Endodermal cell (in vitro differentiated cells): ENCODE measurements at regions not wholly inside any gene's neighbourhood (a gene's known extent, or its start where the extent isn't known, plus 50 kb on each side); places are given as distances from the start of the nearest gene placed in this dataset.

Source experiments
- DNase-seq: peaks from one replicate; pipeline ENCODE4 v3.0.0-alpha.2; 2017
- H3K27ac ChIP-seq: 2 replicates; pipeline ENCODE4 v1.5.1; 2013; ENCODE audit warnings: mild to moderate bottlenecking, low read depth, low read length, moderate library complexity
- H3K27me3 ChIP-seq: 2 replicates; pipeline ENCODE4 v1.6.1; 2013; ENCODE audit warnings: mild to moderate bottlenecking, low read length, moderate library complexity; ENCODE audit not compliant: insufficient read depth, control insufficient read depth, poor library complexity, severe bottlenecking
- H3K36me3 ChIP-seq: 2 replicates; pipeline ENCODE4 v1.7.0; 2013; ENCODE audit warnings: mild to moderate bottlenecking, low read length, moderate library complexity; ENCODE audit not compliant: control insufficient read depth, insufficient read depth
- H3K4me1 ChIP-seq: one replicate; pipeline ENCODE4 v1.7.0; 2013; ENCODE audit warnings: low read length; ENCODE audit not compliant: control insufficient read depth, insufficient read depth
- H3K4me3 ChIP-seq: 2 replicates; pipeline ENCODE4 v1.5.1; 2013; ENCODE audit warnings: mild to moderate bottlenecking, low read length, moderate library complexity
- H3K9ac ChIP-seq: 2 replicates; pipeline ENCODE4 v1.6.1; 2013; ENCODE audit warnings: mild to moderate bottlenecking, low read length, moderate library complexity; ENCODE audit not compliant: poor library complexity, severe bottlenecking; ENCODE audit errors: extremely low read depth
- H3K9me3 ChIP-seq: 2 replicates; pipeline ENCODE4 v1.6.1; 2013; ENCODE audit warnings: mild to moderate bottlenecking, low read length, moderate library complexity; ENCODE audit not compliant: control insufficient read depth
- H3K27ac Mint-ChIP-seq: 2 replicates; pipeline ENCODE4 v1.8.0; 2020; ENCODE audit warnings: mixed read lengths
- H3K27me3 Mint-ChIP-seq: 2 replicates; pipeline ENCODE4 v1.8.0; 2021; ENCODE audit warnings: mild to moderate bottlenecking, mixed read lengths; ENCODE audit not compliant: insufficient read depth
- H3K36me3 Mint-ChIP-seq: 2 replicates; pipeline ENCODE4 v1.8.0; 2020; ENCODE audit warnings: low read depth, mixed read lengths
- H3K4me1 Mint-ChIP-seq: 2 replicates; pipeline ENCODE4 v1.8.0; 2020; ENCODE audit warnings: mixed read lengths
- H3K4me3 Mint-ChIP-seq: 2 replicates; pipeline ENCODE4 v1.8.0; 2020; ENCODE audit warnings: mild to moderate bottlenecking, moderate library complexity, mixed read lengths
- H3K9me3 Mint-ChIP-seq: 2 replicates; pipeline ENCODE4 v1.8.0; 2020; ENCODE audit warnings: mild to moderate bottlenecking, mixed read lengths
- CTCF ChIP-seq: fragments of 200-600 bp; sonication (generic); conservative IDR thresholded peaks from 2 replicates; pipeline ENCODE4 v1.5.0; 2021; ENCODE audit warnings: antibody characterized with exemption, mild to moderate bottlenecking
- WGBS, 2 experiments: methylation state at CpG; one replicate each; pipeline versions ENCODE4 v1.1.5 to v1.1.7; 2013; ENCODE audit warnings: missing lambda C conversion rate in 2 of 2, mixed read lengths in 1 of 2; ENCODE audit not compliant: insufficient coverage in 1 of 2, insufficient read length in 1 of 2; 5-methylcytosine and 5-hydroxymethylcytosine counted together

- peaks cover 4% of the 10 kb centered on the region for H3K4me1 Mint-ChIP-seq
- no peaks in the 10 kb centered on the region for H3K36me3 Mint-ChIP-seq
- H3K9me3 Mint-ChIP-seq, result no peaks in the 10 kb centered on the region
- DNase-seq, result no peak
- no peaks in the 10 kb centered on the region for H3K27me3 Mint-ChIP-seq
- no peaks in the 10 kb centered on the region for H3K9me3 ChIP-seq
- no peak overlapping the region for H3K4me3 ChIP-seq
- no peak overlapping the region for H3K9ac ChIP-seq
- no peak overlapping the region for H3K4me3 Mint-ChIP-seq
- no peak for TF ChIP-seq CTCF
- no peaks in the 10 kb centered on the region for H3K36me3 ChIP-seq
- WGBS, 2 experiments, result 85 to 88% methylated on average over 1 of the region's 2 CpGs
- no peak overlapping the region for H3K27ac Mint-ChIP-seq
- no peaks in the 10 kb centered on the region for H3K4me1 ChIP-seq
- H3K27ac ChIP-seq, result no peak overlapping the region
- H3K27me3 ChIP-seq, result no peaks in the 10 kb centered on the region
These were observed 1404.9 kb upstream of the SLC39A10 start for GRCh38 chr2:194252127-194252526.

- no peak overlapping the region for H3K4me3 ChIP-seq
- H3K4me3 Mint-ChIP-seq, result no peak overlapping the region
These were observed 1424.4 kb upstream of the SLC39A10 start for GRCh38 chr2:194232600-194232999.

DNA sequence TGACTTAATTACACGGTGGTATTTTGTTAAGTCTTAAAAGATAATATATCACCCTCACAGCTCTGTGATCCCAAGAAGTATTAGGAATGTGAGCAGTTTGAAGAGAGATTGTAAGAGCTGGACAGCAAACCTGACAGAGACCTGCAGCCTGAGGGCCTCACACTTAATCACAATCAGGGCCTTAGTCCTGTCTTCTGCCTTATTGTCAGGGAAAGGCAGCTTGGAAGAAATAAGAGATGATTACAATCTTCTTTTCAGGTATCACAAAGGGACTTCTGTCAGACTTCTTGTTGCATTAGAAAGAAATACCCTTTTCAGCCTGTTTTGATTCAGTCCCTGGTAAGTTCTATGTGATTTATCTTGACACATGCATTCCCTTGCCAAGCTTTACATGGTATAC lies 1433.8 kb upstream of the SLC39A10 start:
- 86% methylated on average over 1 of the region's 1 CpG; no CpG with 5 or more reads in 1 of the 2 experiments for WGBS, 2 experiments
- no peak for DNase-seq
- Mint-ChIP-seq H3K27ac (no peak overlapping the region), H3K4me3 (no peak overlapping the region), H3K4me1 (no peaks in the 10 kb centered on the region), H3K36me3 (no peaks in the 10 kb centered on the region), H3K27me3 (no peaks in the 10 kb centered on the region), H3K9me3 (no peaks in the 10 kb centered on the region)
- Histone ChIP-seq H3K4me3 (no peak overlapping the region), H3K9ac (no peak overlapping the region), H3K36me3 (no peaks in the 10 kb centered on the region), H3K27me3 (no peaks in the 10 kb centered on the region), H3K4me1 (no peaks in the 10 kb centered on the region), H3K27ac (no peak overlapping the region), H3K9me3 (no peaks in the 10 kb centered on the region)
- TF ChIP-seq CTCF, result no peak

More at GRCh38 chr2:194232600-194232999, 1424.4 kb upstream of the SLC39A10 start:
- no peaks in the 10 kb centered on the region for H3K9me3 Mint-ChIP-seq
- Histone ChIP-seq H3K36me3 (no peaks in the 10 kb centered on the region), H3K27ac (no peak overlapping the region), H3K4me1 (no peaks in the 10 kb centered on the region), H3K27me3 (no peaks in the 10 kb centered on the region), H3K9ac (no peak overlapping the region), H3K9me3 (no peaks in the 10 kb centered on the region)
- H3K4me1 Mint-ChIP-seq, result no peaks in the 10 kb centered on the region
- no peaks in the 10 kb centered on the region for H3K27me3 Mint-ChIP-seq
- WGBS, 2 experiments, result 76 to 80% methylated on average over 2 to 3 of the region's 3 CpGs
- H3K27ac Mint-ChIP-seq, result no peak overlapping the region
- DNase-seq, result no peak
- no peak for TF ChIP-seq CTCF
- no peaks in the 10 kb centered on the region for H3K36me3 Mint-ChIP-seq
